ENCODE measurements at regions not wholly inside any gene's neighbourhood (a gene's known extent, or its start where the extent isn't known, plus 50 kb on each side); places are given as distances from the start of the nearest gene placed in this dataset.

- Mint-ChIP-seq H3K9me3 (peaks cover 9% of the 10 kb centered on the region), H3K27ac (no peak overlapping the region), H3K4me3 (no peak overlapping the region), H3K4me1 (ENCODE audit: low read depth) (no peaks in the 10 kb centered on the region), H3K27me3 (no peaks in the 10 kb centered on the region), H3K36me3 (ENCODE audit: low read depth) (no peaks in the 10 kb centered on the region)
- POLR2A ChIA-PET = no interaction called here
- DNase-seq (no peak), ATAC-seq (no peak)
- CTCF ChIA-PET = no interaction called here
- no peak for TF ChIP-seq CTCF (IDR thresholded peaks at IDR 0.05)
- intact Hi-C loops (cut with micrococcal nuclease) = no loop called here
Observed at GRCh38 chr13:71051573-71051972, 815.4 kb downstream of the DACH1 start.

GRCh38 chr13:71046360-71047079, 820.5 kb downstream of the DACH1 start:
- no peak for DNase-seq
- ChIA-PET CTCF (no interaction called here), POLR2A (no interaction called here)
- Mint-ChIP-seq H3K4me3 (no peak overlapping the region), H3K4me1 (ENCODE audit: low read depth) (no peaks in the 10 kb centered on the region), H3K36me3 (ENCODE audit: low read depth) (no peaks in the 10 kb centered on the region), H3K9me3 (peaks cover 2% of the 10 kb centered on the region), H3K27ac (no peak overlapping the region), H3K27me3 (no peaks in the 10 kb centered on the region)
- no peak for ATAC-seq
- TF ChIP-seq CTCF (IDR thresholded peaks at IDR 0.05) = no peak
- intact Hi-C loops (cut with micrococcal nuclease) = no loop called here

GRCh38 chr13:71045101-71045500, 821.9 kb downstream of the DACH1 start:
- Mint-ChIP-seq H3K4me3 (no peak overlapping the region), H3K9me3 (peaks cover 2% of the 10 kb centered on the region), H3K36me3 (ENCODE audit: low read depth) (no peaks in the 10 kb centered on the region), H3K4me1 (ENCODE audit: low read depth) (no peaks in the 10 kb centered on the region), H3K27me3 (no peaks in the 10 kb centered on the region), H3K27ac (no peak overlapping the region)
- POLR2A ChIA-PET = no interaction called here
- DNase-seq (no peak), ATAC-seq (no peak)
- intact Hi-C loops (cut with micrococcal nuclease) = no loop called here
- CTCF ChIA-PET = no interaction called here
- TF ChIP-seq CTCF (IDR thresholded peaks at IDR 0.05) = no peak

- H3K9me3 Mint-ChIP-seq = peaks cover 5% of the 10 kb centered on the region
- H3K4me1 Mint-ChIP-seq (ENCODE audit: low read depth) = no peaks in the 10 kb centered on the region
- H3K36me3 Mint-ChIP-seq (ENCODE audit: low read depth) = no peaks in the 10 kb centered on the region
- POLR2A ChIA-PET = no interaction called here
- CTCF ChIA-PET = no interaction called here
- H3K27ac Mint-ChIP-seq = no peak overlapping the region
- H3K4me3 Mint-ChIP-seq = no peak overlapping the region
- DNase-seq = no peak
- TF ChIP-seq CTCF (IDR thresholded peaks at IDR 0.05) = no peak
- intact Hi-C loops (cut with micrococcal nuclease) = no loop called here
- ATAC-seq = no peak
- H3K27me3 Mint-ChIP-seq = no peaks in the 10 kb centered on the region
Observed at GRCh38 chr13:71039440-71039839, 827.6 kb downstream of the DACH1 start.

DNA sequence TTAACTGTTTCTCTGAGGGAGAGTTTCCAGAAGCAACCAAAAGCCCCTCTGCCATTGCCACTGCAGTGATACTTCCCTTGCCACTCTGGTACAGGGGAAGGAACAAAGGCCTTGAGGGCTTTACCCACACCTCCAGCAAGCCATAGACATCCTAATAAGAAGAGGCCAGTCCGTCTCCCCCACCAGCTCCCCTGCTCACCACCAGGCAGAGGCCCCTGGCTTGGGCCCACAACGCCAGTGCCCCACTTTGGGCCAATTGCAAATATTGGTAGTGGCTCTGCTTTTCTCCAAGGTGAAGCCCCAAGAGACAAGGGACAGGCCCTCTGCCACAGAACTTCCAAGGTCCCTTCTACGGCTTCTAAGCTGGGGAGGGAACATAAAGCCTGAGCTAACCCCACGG, 833.0 kb downstream of the DACH1 start:
- ChIA-PET POLR2A (no interaction called here), CTCF (no interaction called here)
- Mint-ChIP-seq H3K4me3 (no peak overlapping the region), H3K27me3 (no peaks in the 10 kb centered on the region), H3K9me3 (peaks cover 5% of the 10 kb centered on the region), H3K27ac (no peak overlapping the region), H3K36me3 (ENCODE audit: low read depth) (no peaks in the 10 kb centered on the region), H3K4me1 (ENCODE audit: low read depth) (no peaks in the 10 kb centered on the region)
- intact Hi-C loops (cut with micrococcal nuclease) = no loop called here
- TF ChIP-seq CTCF (IDR thresholded peaks at IDR 0.05) = no peak
- DNase-seq (no peak), ATAC-seq (no peak)

Measured in activated CD8-positive, alpha-beta T cell treated with anti-CD3 and anti-CD28 coated beads for 36 hours (primary cell).